ENCODE measurements at regions not wholly inside any gene's neighbourhood (a gene's known extent, or its start where the extent isn't known, plus 50 kb on each side); places are given as distances from the start of the nearest gene placed in this dataset.
"Not testable (repeated sequence)": the region's sequence is repeated elsewhere in the genome, so short reads cannot be mapped to it uniquely, and the experiment has no call there.

GRCh38 chr1:146459308-146459707 lies 230.5 kb upstream of the NOTCH2NLA start:
- not testable (repeated sequence) for TF ChIP-seq POLR2AphosphoS5 (IDR thresholded peaks at IDR 0.05; ENCODE audit: insufficient read depth in 1 of 2, low read depth in 1 of 2); CTCF (IDR thresholded peaks at IDR 0.05)

All from vagina (tissue), 2 donors.